H1 (cell line): ENCODE measurements at regions not wholly inside any gene's neighbourhood (a gene's known extent, or its start where the extent isn't known, plus 50 kb on each side); places are given as distances from the start of the nearest gene placed in this dataset.

Source experiments
- CEBPB ChIP-seq: IDR thresholded peaks from 2 replicates; pipeline ENCODE4 v1.6.1; 2012; ENCODE audit warnings: low read depth, low read length
- CHD2 ChIP-seq: IDR thresholded peaks from 2 replicates; pipeline ENCODE4 v1.6.1; 2012; ENCODE audit warnings: low read length, improper control_type of control experiment
- EZH2 ChIP-seq: fragments of 200-600 bp; sonication (generic); IDR thresholded peaks from 2 replicates; pipeline ENCODE4 v1.7.1; 2012; ENCODE audit warnings: low read depth, mild to moderate bottlenecking, moderate library complexity, low read length, inconsistent platforms; ENCODE audit not compliant: severe bottlenecking
- HDAC2 ChIP-seq, 2 experiments: fragments of 300-600 bp in 1 of 2; sonication (generic) in 1 of 2; IDR thresholded peaks; 2 replicates each; pipeline ENCODE4 v1.6.1; 2011 to 2012; ENCODE audit warnings: low read depth in 2 of 2, low read length in 2 of 2, mild to moderate bottlenecking in 2 of 2, moderate library complexity in 2 of 2, borderline replicate concordance in 1 of 2, inconsistent platforms in 1 of 2
- JUND ChIP-seq: IDR thresholded peaks from 2 replicates; pipeline ENCODE4 v1.6.1; 2011; ENCODE audit warnings: mild to moderate bottlenecking, improper control_type of control experiment, low read length
- POLR2A ChIP-seq, 2 experiments: IDR thresholded peaks; 1 replicate in 1 of 2; 2 replicates in 1 of 2; pipeline ENCODE4 v1.6.1; 2011; ENCODE audit warnings: low read depth in 2 of 2, low read length in 2 of 2, mild to moderate bottlenecking in 2 of 2; ENCODE audit errors: control extremely low read depth in 1 of 2
- POLR2AphosphoS5 ChIP-seq: IDR thresholded peaks from 2 replicates; pipeline ENCODE4 v1.6.1; 2011; ENCODE audit warnings: low read depth, low read length
- RFX5 ChIP-seq: IDR thresholded peaks from 2 replicates; pipeline ENCODE4 v1.6.1; 2011; ENCODE audit warnings: low read depth, low read length, improper control_type of control experiment, borderline replicate concordance
- YY1 ChIP-seq: IDR thresholded peaks from 2 replicates; pipeline ENCODE4 v1.6.1; 2011; ENCODE audit warnings: low read depth, mild to moderate bottlenecking, low read length
- TF ChIP-seq, protein P1 (sequence below): IDR thresholded peaks from 2 replicates; pipeline ENCODE4 v1.6.1; 2012; ENCODE audit warnings: inconsistent platforms
- TF ChIP-seq, protein P2 (sequence below), 3 experiments: IDR thresholded peaks; 1 replicate in 2 of 3; 2 replicates in 1 of 3; pipeline versions ENCODE4 v1.5.1 to v1.6.1; 2011; ENCODE audit warnings: low read length in 3 of 3, mild to moderate bottlenecking in 3 of 3, inconsistent platforms in 2 of 3, low read depth in 1 of 3, moderate library complexity in 1 of 3; ENCODE audit not compliant: insufficient read depth in 1 of 3; ENCODE audit errors: control extremely low read depth in 1 of 3

DNA sequence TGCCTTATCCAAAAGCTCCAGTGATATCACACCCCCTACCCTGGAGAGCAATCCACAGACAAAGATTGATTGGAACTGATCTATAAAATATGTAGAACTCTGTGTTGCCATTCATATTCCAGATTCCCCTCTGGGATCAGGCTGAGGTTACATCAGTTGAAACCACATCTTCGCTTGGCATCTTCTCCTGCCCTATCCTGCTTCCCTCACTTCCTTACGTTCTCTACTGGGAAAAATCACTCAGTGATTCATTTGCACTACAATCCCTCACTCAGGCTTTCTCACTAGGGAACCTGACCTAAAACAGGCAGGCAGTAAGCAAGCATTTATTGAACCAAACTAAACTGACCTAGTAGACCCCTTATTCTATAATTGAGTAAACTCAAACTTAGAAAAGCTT, 111.7 kb downstream of the ESM1 start:
- TF ChIP-seq, protein P1, sequence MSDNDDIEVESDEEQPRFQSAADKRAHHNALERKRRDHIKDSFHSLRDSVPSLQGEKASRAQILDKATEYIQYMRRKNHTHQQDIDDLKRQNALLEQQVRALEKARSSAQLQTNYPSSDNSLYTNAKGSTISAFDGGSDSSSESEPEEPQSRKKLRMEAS, result no peak
- TF ChIP-seq YY1 (no peak), POLR2A (IDR thresholded peaks at IDR 0.05; ENCODE audit: control extremely low read depth in 1 of 2, low read depth in 2 of 2, low read length in 2 of 2) (no peak), CEBPB (no peak), HDAC2 (IDR thresholded peaks at IDR 0.05; ENCODE audit: borderline replicate concordance in 1 of 2, low read depth in 2 of 2, low read length in 2 of 2) (no peak), CHD2 (no peak), EZH2 (no peak), POLR2AphosphoS5 (no peak), JUND (no peak), RFX5 (no peak)
- TF ChIP-seq, protein P2, sequence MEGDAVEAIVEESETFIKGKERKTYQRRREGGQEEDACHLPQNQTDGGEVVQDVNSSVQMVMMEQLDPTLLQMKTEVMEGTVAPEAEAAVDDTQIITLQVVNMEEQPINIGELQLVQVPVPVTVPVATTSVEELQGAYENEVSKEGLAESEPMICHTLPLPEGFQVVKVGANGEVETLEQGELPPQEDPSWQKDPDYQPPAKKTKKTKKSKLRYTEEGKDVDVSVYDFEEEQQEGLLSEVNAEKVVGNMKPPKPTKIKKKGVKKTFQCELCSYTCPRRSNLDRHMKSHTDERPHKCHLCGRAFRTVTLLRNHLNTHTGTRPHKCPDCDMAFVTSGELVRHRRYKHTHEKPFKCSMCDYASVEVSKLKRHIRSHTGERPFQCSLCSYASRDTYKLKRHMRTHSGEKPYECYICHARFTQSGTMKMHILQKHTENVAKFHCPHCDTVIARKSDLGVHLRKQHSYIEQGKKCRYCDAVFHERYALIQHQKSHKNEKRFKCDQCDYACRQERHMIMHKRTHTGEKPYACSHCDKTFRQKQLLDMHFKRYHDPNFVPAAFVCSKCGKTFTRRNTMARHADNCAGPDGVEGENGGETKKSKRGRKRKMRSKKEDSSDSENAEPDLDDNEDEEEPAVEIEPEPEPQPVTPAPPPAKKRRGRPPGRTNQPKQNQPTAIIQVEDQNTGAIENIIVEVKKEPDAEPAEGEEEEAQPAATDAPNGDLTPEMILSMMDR (IDR thresholded peaks at IDR 0.05; ENCODE audit: control extremely low read depth in 1 of 3, insufficient read depth in 1 of 3, low read depth in 1 of 3, low read length in 3 of 3), result no peak
